ENCODE measurements at regions not wholly inside any gene's neighbourhood (a gene's known extent, or its start where the extent isn't known, plus 50 kb on each side); places are given as distances from the start of the nearest gene placed in this dataset.

DNA sequence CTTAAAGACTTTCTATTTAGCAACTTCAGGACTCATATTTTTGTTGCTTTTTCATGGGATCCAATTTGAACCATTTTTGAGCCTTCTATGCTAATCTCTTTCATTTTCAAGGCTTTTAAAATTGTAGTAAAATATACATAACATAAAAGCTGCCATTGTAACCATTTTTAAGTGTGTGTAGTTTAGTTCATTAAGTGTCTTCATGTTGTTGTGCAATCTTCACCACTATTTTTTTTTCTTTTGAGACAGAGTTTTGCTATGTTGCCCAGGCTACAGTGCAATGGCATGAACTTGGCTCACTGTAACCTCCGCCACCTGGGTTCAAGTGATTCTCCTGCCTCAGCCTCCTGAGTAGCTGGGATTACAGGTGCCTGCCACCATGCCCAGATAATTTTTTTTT, 451.6 kb downstream of the TMEM114 start:
- TF ChIP-seq, protein P1, sequence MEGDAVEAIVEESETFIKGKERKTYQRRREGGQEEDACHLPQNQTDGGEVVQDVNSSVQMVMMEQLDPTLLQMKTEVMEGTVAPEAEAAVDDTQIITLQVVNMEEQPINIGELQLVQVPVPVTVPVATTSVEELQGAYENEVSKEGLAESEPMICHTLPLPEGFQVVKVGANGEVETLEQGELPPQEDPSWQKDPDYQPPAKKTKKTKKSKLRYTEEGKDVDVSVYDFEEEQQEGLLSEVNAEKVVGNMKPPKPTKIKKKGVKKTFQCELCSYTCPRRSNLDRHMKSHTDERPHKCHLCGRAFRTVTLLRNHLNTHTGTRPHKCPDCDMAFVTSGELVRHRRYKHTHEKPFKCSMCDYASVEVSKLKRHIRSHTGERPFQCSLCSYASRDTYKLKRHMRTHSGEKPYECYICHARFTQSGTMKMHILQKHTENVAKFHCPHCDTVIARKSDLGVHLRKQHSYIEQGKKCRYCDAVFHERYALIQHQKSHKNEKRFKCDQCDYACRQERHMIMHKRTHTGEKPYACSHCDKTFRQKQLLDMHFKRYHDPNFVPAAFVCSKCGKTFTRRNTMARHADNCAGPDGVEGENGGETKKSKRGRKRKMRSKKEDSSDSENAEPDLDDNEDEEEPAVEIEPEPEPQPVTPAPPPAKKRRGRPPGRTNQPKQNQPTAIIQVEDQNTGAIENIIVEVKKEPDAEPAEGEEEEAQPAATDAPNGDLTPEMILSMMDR (IDR thresholded peaks at IDR 0.05), result no peak
- TF ChIP-seq POLR2A (IDR thresholded peaks at IDR 0.05), result no peak
- Histone ChIP-seq H3K9me3 (replicated peaks in 1 of 3) (no peaks in the 10 kb centered on the region), H3K27me3 (peaks cover 3% of the 10 kb centered on the region), H3K27ac (no peak overlapping the region), H3K36me3 (replicated peaks in 1 of 2) (no peaks in the 10 kb centered on the region), H3K4me1 (replicated peaks in 1 of 2) (no peaks in the 10 kb centered on the region), H3K4me3 (no peak overlapping the region)
- intact Hi-C loops (cut with DNase I), result no loop called here
- WGBS, 4 donors, result 87 to 100% (median 92%) methylated on average over 1 of the region's 1 CpG
- DNase-seq, result no peak

DNA sequence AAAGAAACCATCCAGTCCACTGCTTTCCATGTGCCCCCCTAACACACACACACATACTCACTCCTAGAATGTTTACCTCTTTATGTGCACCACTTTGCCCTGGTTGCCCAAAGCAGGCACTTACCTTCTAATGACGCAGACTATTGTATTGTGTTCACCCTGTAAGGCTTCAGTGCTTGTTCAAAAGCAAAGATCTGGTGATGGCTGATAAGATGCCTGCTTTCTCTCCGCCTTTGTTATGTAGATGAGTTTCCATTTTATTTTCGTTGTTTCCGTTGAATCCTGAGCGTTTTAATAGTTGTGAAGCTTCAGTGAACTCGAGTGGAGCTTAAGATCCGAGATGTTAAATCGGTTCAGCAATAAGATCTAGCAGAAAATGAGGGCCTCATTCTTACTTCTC, 452.7 kb downstream of the TMEM114 start:
- no peak for TF ChIP-seq POLR2A (IDR thresholded peaks at IDR 0.05)
- TF ChIP-seq, protein P1 (IDR thresholded peaks at IDR 0.05), result no peak
- H3K36me3 ChIP-seq (replicated peaks in 1 of 2), result no peaks in the 10 kb centered on the region
- no peak overlapping the region for H3K4me3 ChIP-seq
- DNase-seq, result no peak
- 50 to 70% (median 58%) methylated on average over 8 of the region's 8 CpGs for WGBS, 4 donors
- H3K27ac ChIP-seq, result no peak overlapping the region
- H3K4me1 ChIP-seq (replicated peaks in 1 of 2), result no peaks in the 10 kb centered on the region
- H3K27me3 ChIP-seq, result peaks cover 3% of the 10 kb centered on the region
- intact Hi-C loops (cut with DNase I), result no loop called here
- H3K9me3 ChIP-seq (replicated peaks in 1 of 3), result no peaks in the 10 kb centered on the region

DNA sequence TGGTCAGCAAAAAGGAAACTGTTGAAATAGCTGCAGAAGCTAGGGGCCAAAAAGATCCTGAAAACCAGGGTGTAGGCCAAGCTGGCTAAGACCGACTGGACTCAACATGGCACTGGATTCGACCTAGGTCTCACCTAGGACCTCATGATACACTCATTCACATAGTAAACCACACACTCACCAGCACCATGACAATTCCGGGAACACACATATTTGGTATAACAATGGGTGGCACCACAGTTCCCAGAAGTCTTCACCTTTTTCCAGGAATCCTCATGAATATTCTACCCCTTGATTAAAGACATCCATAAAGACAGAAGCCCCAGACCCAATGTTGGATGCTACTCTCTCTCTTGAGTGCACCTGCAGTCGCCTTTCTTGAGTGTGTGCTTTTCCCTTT, 460.1 kb downstream of the TMEM114 start:
- no peak overlapping the region for H3K27ac ChIP-seq
- H3K9me3 ChIP-seq (replicated peaks in 1 of 3), result no peaks in the 10 kb centered on the region
- no peak for TF ChIP-seq POLR2A (IDR thresholded peaks at IDR 0.05)
- TF ChIP-seq, protein P1 (IDR thresholded peaks at IDR 0.05), result no peak
- no peaks in the 10 kb centered on the region for H3K36me3 ChIP-seq (replicated peaks in 1 of 2)
- no peak for DNase-seq
- no peaks in the 10 kb centered on the region for H3K27me3 ChIP-seq
- intact Hi-C loops (cut with DNase I), result no loop called here
- H3K4me1 ChIP-seq (replicated peaks in 1 of 2), result no peaks in the 10 kb centered on the region
- H3K4me3 ChIP-seq, result no peak overlapping the region
- WGBS, 4 donors, result 61 to 81% (median 69%) methylated on average over 4 of the region's 4 CpGs

DNA sequence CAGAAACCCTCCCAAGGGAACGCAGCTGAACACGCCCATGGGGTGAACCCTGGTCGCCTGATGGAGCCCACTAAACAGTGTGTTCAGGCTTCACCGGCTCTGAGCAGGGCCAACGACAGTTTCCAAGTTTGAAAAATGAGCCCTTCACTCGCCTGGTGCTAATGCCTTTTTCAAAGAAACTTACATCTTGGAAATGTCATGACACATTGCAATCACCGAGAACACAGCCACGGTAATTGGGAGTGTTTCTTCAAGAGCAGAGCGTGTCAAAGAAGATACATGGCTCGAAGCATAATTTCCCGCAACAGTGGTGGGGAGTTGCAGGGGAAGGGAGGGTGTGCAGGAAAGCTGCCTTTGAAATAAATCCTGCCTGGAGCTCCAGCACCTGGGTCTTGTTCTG, 463.2 kb downstream of the TMEM114 start:
- Histone ChIP-seq H3K9me3 (replicated peaks in 1 of 3) (no peaks in the 10 kb centered on the region), H3K36me3 (replicated peaks in 1 of 2) (no peaks in the 10 kb centered on the region), H3K4me1 (replicated peaks in 1 of 2) (no peaks in the 10 kb centered on the region), H3K27me3 (no peaks in the 10 kb centered on the region), H3K4me3 (no peak overlapping the region), H3K27ac (no peak overlapping the region)
- intact Hi-C loops (cut with DNase I), result no loop called here
- DNase-seq, result no peak
- no peak for TF ChIP-seq POLR2A (IDR thresholded peaks at IDR 0.05)
- TF ChIP-seq, protein P1 (IDR thresholded peaks at IDR 0.05), result no peak
- 41 to 68% (median 55%) methylated on average over 11 of the region's 11 CpGs for WGBS, 4 donors

All from adrenal gland (tissue), 9 donors.